ENCODE measurements at regions not wholly inside any gene's neighbourhood (a gene's known extent, or its start where the extent isn't known, plus 50 kb on each side); places are given as distances from the start of the nearest gene placed in this dataset.

- ChIA-PET POLR2A (no interaction called here), CTCF (no interaction called here)
- H3K4me3 Mint-ChIP-seq, result no peak overlapping the region
- H3K36me3 Mint-ChIP-seq (ENCODE audit: low read depth), result no peaks in the 10 kb centered on the region
- H3K27me3 Mint-ChIP-seq, result no peaks in the 10 kb centered on the region
- no peak for DNase-seq
- TF ChIP-seq, protein P1, sequence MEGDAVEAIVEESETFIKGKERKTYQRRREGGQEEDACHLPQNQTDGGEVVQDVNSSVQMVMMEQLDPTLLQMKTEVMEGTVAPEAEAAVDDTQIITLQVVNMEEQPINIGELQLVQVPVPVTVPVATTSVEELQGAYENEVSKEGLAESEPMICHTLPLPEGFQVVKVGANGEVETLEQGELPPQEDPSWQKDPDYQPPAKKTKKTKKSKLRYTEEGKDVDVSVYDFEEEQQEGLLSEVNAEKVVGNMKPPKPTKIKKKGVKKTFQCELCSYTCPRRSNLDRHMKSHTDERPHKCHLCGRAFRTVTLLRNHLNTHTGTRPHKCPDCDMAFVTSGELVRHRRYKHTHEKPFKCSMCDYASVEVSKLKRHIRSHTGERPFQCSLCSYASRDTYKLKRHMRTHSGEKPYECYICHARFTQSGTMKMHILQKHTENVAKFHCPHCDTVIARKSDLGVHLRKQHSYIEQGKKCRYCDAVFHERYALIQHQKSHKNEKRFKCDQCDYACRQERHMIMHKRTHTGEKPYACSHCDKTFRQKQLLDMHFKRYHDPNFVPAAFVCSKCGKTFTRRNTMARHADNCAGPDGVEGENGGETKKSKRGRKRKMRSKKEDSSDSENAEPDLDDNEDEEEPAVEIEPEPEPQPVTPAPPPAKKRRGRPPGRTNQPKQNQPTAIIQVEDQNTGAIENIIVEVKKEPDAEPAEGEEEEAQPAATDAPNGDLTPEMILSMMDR (IDR thresholded peaks at IDR 0.05), result no peak
- intact Hi-C loops (cut with micrococcal nuclease), result no loop called here
- no peaks in the 10 kb centered on the region for H3K4me1 Mint-ChIP-seq
- no peak for ATAC-seq (ENCODE audit: low read depth)
- peaks cover 17% of the 10 kb centered on the region for H3K9me3 Mint-ChIP-seq
- H3K27ac Mint-ChIP-seq, result no peak overlapping the region
Observed at GRCh38 chr4:54992266-54992665, 133.1 kb downstream of the KDR start.

- Mint-ChIP-seq H3K36me3 (ENCODE audit: low read depth) (no peaks in the 10 kb centered on the region), H3K4me1 (no peaks in the 10 kb centered on the region), H3K27ac (no peak overlapping the region), H3K27me3 (no peaks in the 10 kb centered on the region), H3K9me3 (peaks cover 20% of the 10 kb centered on the region), H3K4me3 (no peak overlapping the region)
- CTCF ChIA-PET, result no interaction called here
- POLR2A ChIA-PET, result no interaction called here
- intact Hi-C loops (cut with micrococcal nuclease), result no loop called here
- TF ChIP-seq, protein P1 (IDR thresholded peaks at IDR 0.05), result no peak
- DNase-seq, result no peak
- ATAC-seq (ENCODE audit: low read depth), result no peak
Observed at GRCh38 chr4:54988655-54989054, 136.7 kb downstream of the KDR start.

GRCh38 chr4:54986095-54986846 is 139.1 kb downstream of the KDR start:
- ATAC-seq (ENCODE audit: low read depth), result no peak
- no peaks in the 10 kb centered on the region for H3K27me3 Mint-ChIP-seq
- H3K9me3 Mint-ChIP-seq, result peaks cover 17% of the 10 kb centered on the region
- no peak overlapping the region for H3K27ac Mint-ChIP-seq
- H3K4me1 Mint-ChIP-seq, result no peaks in the 10 kb centered on the region
- H3K4me3 Mint-ChIP-seq, result no peak overlapping the region
- intact Hi-C loops (cut with micrococcal nuclease), result no loop called here
- ChIA-PET CTCF (no interaction called here), POLR2A (no interaction called here)
- no peaks in the 10 kb centered on the region for H3K36me3 Mint-ChIP-seq (ENCODE audit: low read depth)
- no peak for DNase-seq
- TF ChIP-seq, protein P1 (IDR thresholded peaks at IDR 0.05), result no peak

- Mint-ChIP-seq H3K27ac (no peak overlapping the region), H3K27me3 (peaks cover 11% of the 10 kb centered on the region), H3K4me3 (no peak overlapping the region), H3K9me3 (peaks cover 4% of the 10 kb centered on the region), H3K36me3 (ENCODE audit: low read depth) (no peaks in the 10 kb centered on the region), H3K4me1 (no peaks in the 10 kb centered on the region)
- TF ChIP-seq, protein P1 (IDR thresholded peaks at IDR 0.05), result no peak
- intact Hi-C loops (cut with micrococcal nuclease), result loop anchor here (10.0 kb wide), 1 partner anchor 578 kb away; no protein-coding TSS in a partner anchor
- ChIA-PET POLR2A (no interaction called here), CTCF (no interaction called here)
- DNase-seq (no peak), ATAC-seq (ENCODE audit: low read depth) (no peak)
Observed at GRCh38 chr4:54976682-54977081, 148.7 kb downstream of the KDR start.

DNA sequence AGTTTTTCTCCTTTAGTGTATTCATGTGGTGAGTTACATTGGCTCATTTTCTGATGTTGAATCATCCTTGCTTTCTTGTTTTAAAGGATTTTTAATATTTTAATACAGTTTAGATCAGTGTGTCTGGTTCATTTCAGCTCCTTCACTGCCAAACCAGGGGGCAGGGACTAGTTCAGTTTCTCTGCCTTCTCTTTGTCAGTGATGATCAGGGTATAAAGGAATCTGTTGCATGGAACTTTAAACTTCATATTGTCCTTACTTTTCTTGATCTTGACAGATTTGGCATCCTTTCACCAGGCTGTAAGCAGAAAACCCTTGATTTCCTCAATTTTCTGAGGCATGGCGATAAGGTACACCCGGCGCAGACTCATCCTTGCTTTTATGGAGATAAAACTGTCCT is 149.4 kb downstream of the KDR start:
- no peak for ATAC-seq (ENCODE audit: low read depth)

More for the DNA sequence above, 149.4 kb downstream of the KDR start:
- H3K4me1 Mint-ChIP-seq, result no peaks in the 10 kb centered on the region
- ChIA-PET CTCF (no interaction called here), POLR2A (no interaction called here)
- no peak overlapping the region for H3K27ac Mint-ChIP-seq
- peaks cover 11% of the 10 kb centered on the region for H3K27me3 Mint-ChIP-seq
- H3K9me3 Mint-ChIP-seq, result peaks cover 4% of the 10 kb centered on the region
- H3K36me3 Mint-ChIP-seq (ENCODE audit: low read depth), result no peaks in the 10 kb centered on the region
- DNase-seq, result no peak
- TF ChIP-seq, protein P1 (IDR thresholded peaks at IDR 0.05), result no peak
- intact Hi-C loops (cut with micrococcal nuclease), result loop anchor here (10.0 kb wide), 1 partner anchor 579 kb away; no protein-coding TSS in a partner anchor
- no peak overlapping the region for H3K4me3 Mint-ChIP-seq

All from activated B cell treated with CpG ODN at 0.5 μM for 24 hours (primary cell).